IPS DF 6.9 (cell line): ENCODE measurements at regions not wholly inside any gene's neighbourhood (a gene's known extent, or its start where the extent isn't known, plus 50 kb on each side); places are given as distances from the start of the nearest gene placed in this dataset.

Experiments
- DNase-seq: peaks from one replicate; pipeline ENCODE4 v3.0.0-alpha.2; 2013; ENCODE audit warnings: low read depth, low spot score
- H3K27ac ChIP-seq: one replicate; pipeline ENCODE4 v1.5.1; 2013; ENCODE audit warnings: low read length, control low read depth
- H3K27me3 ChIP-seq: 2 replicates; pipeline ENCODE4 v1.6.1; 2013; ENCODE audit warnings: mild to moderate bottlenecking, low read length; ENCODE audit not compliant: control insufficient read depth, insufficient read depth
- H3K36me3 ChIP-seq: 2 replicates; pipeline ENCODE4 v1.6.1; 2013; ENCODE audit warnings: low read length; ENCODE audit not compliant: control insufficient read depth, insufficient read depth
- H3K4me1 ChIP-seq: 2 replicates; pipeline ENCODE4 v1.6.1; 2013; ENCODE audit warnings: low read length; ENCODE audit not compliant: control insufficient read depth, insufficient read depth
- H3K4me3 ChIP-seq: 2 replicates; pipeline ENCODE4 v1.5.1; 2013; ENCODE audit warnings: mild to moderate bottlenecking, low read length
- H3K9me3 ChIP-seq: 2 replicates; pipeline ENCODE4 v1.6.1; 2013; ENCODE audit warnings: low read length, inconsistent platforms; ENCODE audit not compliant: control insufficient read depth, insufficient read depth
- WGBS: extraction: QIAGEN DNeasy Blood & Tissue Kit; methylation state at CpG from one replicate; pipeline ENCODE4 v1.1.7; 2013; ENCODE audit warnings: mixed read lengths, missing lambda C conversion rate; ENCODE audit not compliant: insufficient read length, insufficient coverage; 5-methylcytosine and 5-hydroxymethylcytosine counted together

DNA sequence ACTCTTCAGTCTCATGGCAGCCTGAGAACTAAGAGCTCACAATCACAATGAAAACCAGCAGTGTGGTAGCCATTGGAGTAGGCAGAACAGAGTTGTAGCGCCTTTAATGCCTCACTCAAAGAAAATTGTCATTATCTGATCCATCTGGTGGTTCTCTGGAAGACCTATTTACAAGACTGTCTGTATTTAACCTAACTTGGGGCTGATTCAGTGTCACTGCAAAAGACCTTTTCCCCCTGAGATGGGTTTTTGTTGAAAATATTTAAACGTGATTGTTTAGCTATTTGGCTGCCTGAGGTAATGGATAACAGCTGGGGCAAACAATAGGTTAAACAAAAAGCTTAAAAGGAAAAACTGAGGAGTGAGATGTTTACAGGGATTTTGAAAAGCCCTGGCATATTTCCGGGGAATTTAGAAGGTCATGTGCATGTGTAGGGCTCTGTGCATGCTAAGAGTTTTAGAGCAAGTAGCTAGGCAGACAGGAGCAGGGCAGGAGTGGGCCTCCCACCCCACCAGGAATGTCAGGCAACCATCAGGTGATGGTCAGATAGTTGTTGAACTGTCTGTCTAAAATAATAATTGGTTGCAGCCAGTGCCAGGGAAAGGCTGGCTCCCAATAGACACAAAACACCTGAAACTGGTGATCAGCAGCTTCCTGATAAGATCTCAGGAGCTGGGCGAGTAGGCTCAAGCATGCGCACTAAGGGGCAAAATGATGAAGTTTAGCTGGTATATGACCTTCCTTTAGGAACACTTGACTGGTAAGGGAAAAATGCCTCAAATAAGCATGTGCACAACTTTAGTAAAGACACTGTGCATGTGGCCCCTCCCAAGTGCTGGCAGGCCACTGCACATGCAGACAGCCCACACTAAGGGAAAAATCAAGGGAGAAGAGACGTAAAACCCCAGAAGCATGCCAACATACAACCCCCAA lies 70.8 kb upstream of the AKIRIN2 start:
- Histone ChIP-seq H3K27me3 (no peaks in the 10 kb centered on the region), H3K4me1 (no peaks in the 10 kb centered on the region), H3K36me3 (no peaks in the 10 kb centered on the region), H3K9me3 (no peaks in the 10 kb centered on the region), H3K27ac (no peak overlapping the region), H3K4me3 (no peak overlapping the region)
- WGBS, result no CpG with 5 or more reads among the region's 6 CpGs
- DNase-seq, result no peak

DNA sequence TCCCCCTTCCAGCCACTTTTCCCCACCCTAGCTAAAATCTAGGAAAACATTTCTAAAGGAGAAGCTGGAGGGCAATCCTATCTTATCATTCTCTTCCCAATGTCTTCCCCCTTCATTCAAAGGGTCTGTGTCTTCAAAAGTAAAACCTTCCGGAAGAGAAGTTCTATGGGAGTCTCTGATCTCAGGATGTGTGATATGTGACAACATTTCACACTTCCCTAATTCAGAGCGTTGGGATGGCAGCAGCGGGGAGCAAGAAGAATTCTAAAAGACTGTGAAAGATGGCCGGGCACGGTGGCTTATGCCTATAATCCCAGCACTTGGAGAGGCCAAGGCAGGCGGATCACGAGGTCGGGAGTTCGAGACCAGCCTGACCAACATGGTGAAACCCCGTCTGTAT lies 65.4 kb upstream of the AKIRIN2 start:
- H3K4me3 ChIP-seq, result no peak overlapping the region
- H3K9me3 ChIP-seq, result no peaks in the 10 kb centered on the region
- H3K4me1 ChIP-seq, result no peaks in the 10 kb centered on the region
- no peaks in the 10 kb centered on the region for H3K27me3 ChIP-seq
- H3K27ac ChIP-seq, result no peak overlapping the region
- no peaks in the 10 kb centered on the region for H3K36me3 ChIP-seq
- no peak for DNase-seq
- no CpG with 5 or more reads among the region's 10 CpGs for WGBS

DNA sequence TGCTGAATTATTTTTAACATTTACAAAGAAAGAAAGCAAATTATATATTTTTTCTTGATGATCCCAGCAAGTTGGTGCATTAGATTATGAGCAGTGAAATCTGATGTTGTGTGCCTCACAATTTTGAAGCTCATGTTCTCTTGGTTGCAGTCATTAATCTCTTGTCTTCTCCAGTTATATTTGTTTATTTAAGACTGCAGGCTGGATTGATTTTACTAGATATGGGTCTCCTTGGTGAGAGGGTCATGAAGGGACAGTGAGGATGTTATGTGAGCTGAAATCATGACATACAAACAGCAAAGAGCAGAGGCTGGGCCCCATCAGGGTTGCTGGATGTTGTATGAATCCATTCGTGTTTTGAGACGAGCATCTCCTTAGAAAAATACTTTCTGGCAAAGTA lies 64.2 kb upstream of the AKIRIN2 start:
- Histone ChIP-seq H3K27me3 (no peaks in the 10 kb centered on the region), H3K9me3 (no peaks in the 10 kb centered on the region), H3K4me3 (no peak overlapping the region), H3K27ac (no peak overlapping the region), H3K36me3 (no peaks in the 10 kb centered on the region), H3K4me1 (no peaks in the 10 kb centered on the region)
- WGBS, result no CpG with 5 or more reads among the region's 2 CpGs
- DNase-seq, result no peak

DNA sequence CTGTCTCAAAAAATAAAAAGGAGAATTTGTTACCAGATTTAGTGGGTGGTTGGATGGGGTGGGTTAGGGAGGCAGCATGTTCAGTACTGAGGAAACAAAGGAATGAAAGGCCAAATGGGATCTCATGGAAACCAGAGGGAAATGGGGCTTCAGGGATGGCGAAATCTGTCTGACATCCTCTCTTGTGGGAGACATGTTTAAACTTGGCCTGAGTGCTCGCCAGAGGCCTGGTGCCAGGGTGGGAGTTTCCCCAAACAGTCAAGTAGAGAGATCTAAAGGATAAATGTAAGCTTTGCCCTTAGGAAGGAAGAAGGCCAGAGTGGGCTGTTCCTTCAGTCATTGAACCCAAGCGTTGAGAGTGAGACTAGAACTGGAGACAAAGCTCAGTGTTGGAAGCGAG lies 61.9 kb upstream of the AKIRIN2 start:
- Histone ChIP-seq H3K27me3 (no peaks in the 10 kb centered on the region), H3K27ac (no peak overlapping the region), H3K4me3 (no peak overlapping the region), H3K4me1 (no peaks in the 10 kb centered on the region), H3K36me3 (no peaks in the 10 kb centered on the region), H3K9me3 (no peaks in the 10 kb centered on the region)
- WGBS, result no CpG with 5 or more reads among the region's 4 CpGs
- no peak for DNase-seq

DNA sequence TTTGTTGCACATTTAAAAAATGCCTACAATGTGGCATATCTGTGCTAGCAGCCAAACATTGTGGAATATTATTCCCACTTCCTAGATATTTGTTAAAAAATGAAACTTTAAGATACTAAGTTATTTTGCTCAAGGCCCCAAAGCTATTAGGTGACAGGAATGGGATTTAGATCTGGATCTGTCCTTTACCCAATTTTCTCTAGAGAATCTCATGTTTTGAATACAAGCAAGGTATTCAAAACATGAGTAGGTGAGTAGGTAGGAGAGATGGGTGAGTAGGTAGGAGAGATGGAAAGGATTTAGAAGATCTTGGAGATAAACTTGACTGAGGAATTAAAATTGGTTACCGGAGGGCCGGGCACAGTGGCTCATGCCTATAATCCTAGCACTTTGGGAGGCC lies 61.2 kb upstream of the AKIRIN2 start:
- no peak overlapping the region for H3K4me3 ChIP-seq
- H3K27me3 ChIP-seq, result no peaks in the 10 kb centered on the region
- H3K27ac ChIP-seq, result no peak overlapping the region
- WGBS, result 100% methylated on average over 1 of the region's 2 CpGs
- H3K36me3 ChIP-seq, result no peaks in the 10 kb centered on the region
- no peaks in the 10 kb centered on the region for H3K4me1 ChIP-seq
- no peak for DNase-seq
- H3K9me3 ChIP-seq, result no peaks in the 10 kb centered on the region

DNA sequence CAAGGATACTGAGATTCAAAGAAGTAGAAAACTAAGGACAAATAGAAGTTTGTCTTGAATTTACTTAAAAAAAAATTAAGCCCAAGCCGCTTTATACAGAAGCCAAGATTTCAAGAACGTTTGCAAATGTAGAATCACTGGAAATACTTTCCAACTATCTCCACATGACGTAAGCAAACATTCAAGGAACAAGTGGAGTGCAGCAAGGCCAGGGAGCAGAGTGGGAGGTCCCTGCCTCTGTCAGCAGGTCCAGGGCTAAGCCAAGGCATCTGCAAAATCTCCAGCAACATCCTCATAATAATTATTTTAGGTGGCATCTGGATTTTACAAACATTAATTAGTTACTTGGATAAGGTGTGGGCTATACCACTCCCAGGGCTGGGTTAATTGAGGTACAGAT lies 60.1 kb upstream of the AKIRIN2 start:
- H3K27me3 ChIP-seq, result no peaks in the 10 kb centered on the region
- no peaks in the 10 kb centered on the region for H3K36me3 ChIP-seq
- no peak overlapping the region for H3K27ac ChIP-seq
- H3K9me3 ChIP-seq, result no peaks in the 10 kb centered on the region
- WGBS, result no CpG with 5 or more reads among the region's 3 CpGs
- H3K4me3 ChIP-seq, result no peak overlapping the region
- no peak for DNase-seq
- no peaks in the 10 kb centered on the region for H3K4me1 ChIP-seq

DNA sequence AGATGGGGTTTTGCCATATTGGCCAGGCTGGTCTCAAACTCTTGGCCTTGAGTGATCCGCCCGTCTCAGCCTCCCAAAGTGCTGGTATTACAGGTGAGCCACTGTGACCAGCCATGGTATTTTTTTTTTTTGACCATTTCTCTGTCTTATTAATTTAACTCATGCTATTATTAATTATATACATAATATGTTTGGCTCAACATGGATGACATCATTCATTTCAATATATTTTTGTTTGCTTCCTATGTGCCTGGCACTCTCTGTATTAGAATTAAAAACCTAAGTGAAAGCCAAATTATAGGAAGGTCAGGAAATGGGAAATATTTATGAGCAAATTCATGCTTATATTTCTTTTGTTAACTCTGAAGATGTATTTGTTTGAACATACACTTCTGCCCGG lies 55.8 kb upstream of the AKIRIN2 start:
- no peak overlapping the region for H3K27ac ChIP-seq
- no peaks in the 10 kb centered on the region for H3K36me3 ChIP-seq
- H3K4me3 ChIP-seq, result no peak overlapping the region
- no peaks in the 10 kb centered on the region for H3K9me3 ChIP-seq
- WGBS, result no CpG with 5 or more reads among the region's 3 CpGs
- DNase-seq, result no peak
- H3K27me3 ChIP-seq, result no peaks in the 10 kb centered on the region
- no peaks in the 10 kb centered on the region for H3K4me1 ChIP-seq

DNA sequence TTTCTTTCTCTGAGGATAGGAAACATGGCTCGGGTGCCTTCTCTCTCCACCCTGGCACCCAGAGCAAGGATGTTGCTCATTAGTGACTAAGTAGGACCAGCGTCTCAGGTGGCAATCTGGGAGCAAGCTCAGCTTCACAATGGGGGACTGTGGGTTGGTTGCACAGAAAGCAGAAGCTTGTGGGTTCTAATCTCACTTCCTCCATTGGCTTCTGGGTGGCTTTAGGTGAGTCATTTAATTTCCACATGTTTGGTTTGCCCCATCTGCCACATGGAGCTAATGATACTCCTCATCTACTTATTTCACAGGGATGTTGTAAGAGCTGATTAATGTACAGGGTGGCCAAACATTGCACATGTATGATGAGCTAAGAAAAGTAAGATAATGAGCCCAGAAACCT lies 54.8 kb upstream of the AKIRIN2 start:
- no peaks in the 10 kb centered on the region for H3K36me3 ChIP-seq
- no peaks in the 10 kb centered on the region for H3K9me3 ChIP-seq
- H3K27me3 ChIP-seq, result no peaks in the 10 kb centered on the region
- no CpG with 5 or more reads among the region's 2 CpGs for WGBS
- H3K27ac ChIP-seq, result no peak overlapping the region
- H3K4me3 ChIP-seq, result no peak overlapping the region
- no peaks in the 10 kb centered on the region for H3K4me1 ChIP-seq
- no peak for DNase-seq

DNA sequence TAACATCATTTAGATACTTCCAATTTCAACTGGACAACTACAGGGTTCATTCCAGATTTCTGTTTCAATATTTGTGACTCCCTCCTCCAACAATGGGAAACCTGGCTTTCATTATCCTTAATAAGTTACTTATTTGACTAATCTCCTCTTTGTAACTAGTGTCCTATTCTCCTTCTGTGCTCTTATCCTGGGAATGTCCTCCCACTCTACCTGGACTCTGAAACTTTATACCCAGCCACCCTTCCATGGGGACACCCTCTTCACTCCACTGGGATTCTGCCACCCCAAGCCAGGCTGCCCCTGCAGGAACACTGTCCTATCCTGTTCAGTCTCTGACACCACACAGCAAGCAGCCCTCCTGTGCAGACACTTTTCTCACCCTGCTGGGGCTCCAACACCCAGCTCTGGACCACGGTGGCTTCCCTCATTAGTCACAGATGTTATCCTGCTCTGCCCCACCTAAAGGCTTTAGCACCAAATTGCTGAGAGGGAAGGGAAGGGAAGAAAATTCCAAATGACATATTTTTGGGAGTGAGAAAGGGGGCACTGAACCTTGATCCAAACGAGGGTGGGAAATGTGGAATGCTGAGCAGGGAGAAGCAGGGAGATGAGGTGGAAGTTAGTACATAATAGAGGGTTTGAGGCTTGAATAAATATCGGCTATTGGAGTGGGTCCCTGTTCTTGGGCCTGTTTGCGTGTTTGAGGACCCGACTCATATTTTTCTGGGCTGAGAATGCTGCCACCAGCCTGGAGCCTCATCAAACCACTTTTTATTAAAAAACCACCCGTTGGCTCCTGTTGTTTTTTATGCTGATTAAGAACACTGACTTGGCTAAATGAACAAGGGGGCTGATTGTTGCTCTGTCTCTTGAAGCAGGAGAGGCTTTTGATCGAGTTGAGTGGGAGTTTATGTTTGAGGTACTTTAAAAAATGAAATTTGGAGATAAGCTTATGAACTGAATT lies 54.0 kb upstream of the AKIRIN2 start:
- H3K27me3 ChIP-seq, result no peaks in the 10 kb centered on the region
- H3K4me1 ChIP-seq, result no peaks in the 10 kb centered on the region
- H3K9me3 ChIP-seq, result no peaks in the 10 kb centered on the region
- no peak for DNase-seq
- H3K36me3 ChIP-seq, result no peaks in the 10 kb centered on the region
- no peak overlapping the region for H3K27ac ChIP-seq
- no peak overlapping the region for H3K4me3 ChIP-seq
- WGBS, result 100% methylated on average over 1 of the region's 7 CpGs

DNA sequence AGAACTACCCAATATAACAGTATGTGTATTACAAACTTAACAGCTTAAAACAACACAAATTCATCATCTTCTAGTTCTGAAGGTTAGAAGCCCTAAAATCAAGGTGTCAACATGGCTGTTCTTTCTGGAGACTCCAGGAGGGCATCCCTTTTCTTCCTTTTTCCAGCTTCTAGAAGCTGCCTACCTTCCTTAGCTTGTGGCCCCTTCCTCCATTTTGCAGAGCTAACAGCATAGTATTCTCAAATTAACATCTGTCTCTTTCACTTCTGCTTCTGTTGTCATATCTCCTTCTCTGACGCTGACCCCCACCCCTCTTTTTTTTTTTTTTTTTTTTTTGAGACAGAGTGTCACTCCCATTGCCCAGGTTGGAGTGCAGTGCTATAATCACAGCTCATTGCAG lies 52.8 kb upstream of the AKIRIN2 start:
- Histone ChIP-seq H3K4me1 (no peaks in the 10 kb centered on the region), H3K4me3 (no peak overlapping the region), H3K9me3 (no peaks in the 10 kb centered on the region), H3K27ac (no peak overlapping the region), H3K27me3 (no peaks in the 10 kb centered on the region), H3K36me3 (no peaks in the 10 kb centered on the region)
- no peak for DNase-seq
- no CpG with 5 or more reads among the region's 1 CpG for WGBS
